ENCODE measurements at regions not wholly inside any gene's neighbourhood (a gene's known extent, or its start where the extent isn't known, plus 50 kb on each side); places are given as distances from the start of the nearest gene placed in this dataset.

DNA sequence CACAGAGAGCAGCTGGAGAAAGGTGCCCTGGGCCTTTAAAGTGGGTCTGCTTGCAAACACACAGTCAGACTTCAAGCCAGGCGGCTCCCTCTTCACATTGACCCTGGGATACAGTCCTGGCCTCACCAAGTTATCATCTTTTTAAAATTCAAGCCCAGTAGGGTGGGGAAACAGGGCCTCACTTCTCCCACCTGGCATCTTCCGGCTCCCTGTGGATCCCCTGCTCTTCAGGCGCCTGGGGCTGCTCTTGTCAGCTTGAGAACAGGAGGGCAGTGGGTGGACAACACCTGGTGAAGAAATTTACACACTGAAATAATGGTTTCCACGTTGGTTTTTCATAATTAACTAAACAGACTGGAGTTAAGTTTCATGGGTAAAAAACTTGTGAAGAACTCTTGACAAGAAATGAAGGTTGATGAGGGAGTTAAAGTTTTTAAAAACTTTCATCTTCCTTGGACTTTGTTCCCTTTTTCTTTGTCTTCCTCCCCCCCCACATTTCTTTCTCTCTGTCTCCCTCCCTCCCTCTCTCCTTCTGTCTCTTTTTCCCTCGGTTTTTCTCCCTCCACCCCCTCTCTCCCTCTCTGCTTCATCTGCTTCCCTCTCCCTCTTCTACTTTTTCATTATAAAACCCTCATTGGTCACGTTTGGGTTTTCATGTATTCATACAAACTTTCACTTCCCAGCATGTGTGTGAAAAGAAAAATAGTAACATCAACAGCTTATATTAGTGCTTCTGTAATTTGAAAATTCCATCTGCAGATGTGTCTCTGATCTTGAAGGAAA lies 219.6 kb downstream of the DMRT2 start:
- no peak for DNase-seq

DNA sequence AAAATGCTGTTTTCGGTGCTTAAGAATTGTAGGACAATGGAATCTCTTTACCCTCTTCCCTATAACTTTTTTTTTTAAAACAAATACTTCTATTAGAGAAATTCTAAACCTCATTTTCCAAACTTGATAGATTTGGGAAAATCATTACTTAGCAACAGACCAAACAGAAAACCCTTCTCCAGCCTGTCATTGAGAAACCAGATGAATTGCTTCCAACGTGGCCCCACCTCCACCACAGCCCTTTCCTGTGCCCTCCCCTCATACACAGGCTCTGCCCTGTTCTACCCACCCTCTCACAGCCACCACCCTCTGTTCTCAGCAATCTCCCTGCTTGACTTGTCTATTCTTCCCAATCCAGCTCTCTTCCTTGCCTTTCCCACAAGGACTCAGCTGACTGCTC lies 221.2 kb downstream of the DMRT2 start:
- no peak for DNase-seq

GRCh38 chr9:1271786-1272185 lies 221.6 kb downstream of the DMRT2 start:
- DNase-seq = no peak

- DNase-seq = no peak
These were observed 222.3 kb downstream of the DMRT2 start for GRCh38 chr9:1272488-1272887.

DNA sequence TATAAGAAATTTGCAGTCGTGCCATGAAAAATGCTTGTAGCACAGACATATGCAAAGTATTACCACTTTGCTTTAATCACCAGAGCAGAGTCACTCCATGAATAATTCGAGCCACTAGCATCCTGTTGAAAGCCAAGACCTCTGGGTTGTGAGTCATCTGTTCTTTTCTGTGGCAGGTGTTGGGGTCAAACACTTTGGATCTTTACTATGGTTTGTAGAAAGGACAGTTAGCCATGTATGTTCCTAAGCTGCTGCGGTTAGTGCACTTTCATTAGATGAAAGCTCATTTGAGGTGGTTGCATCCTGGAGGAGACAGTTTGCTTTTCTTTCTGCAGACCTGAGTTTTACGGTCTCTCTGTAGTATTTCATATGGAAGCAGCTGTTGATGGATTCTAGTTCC lies 223.7 kb downstream of the DMRT2 start:
- no peak for DNase-seq

- DNase-seq = no peak
These were observed 224.2 kb downstream of the DMRT2 start for GRCh38 chr9:1274334-1274733.

GRCh38 chr9:1276474-1276873 lies 226.3 kb downstream of the DMRT2 start:
- DNase-seq = no peak

- DNase-seq = no peak
These were observed 234.6 kb downstream of the DMRT2 start for GRCh38 chr9:1284727-1285126.

DNA sequence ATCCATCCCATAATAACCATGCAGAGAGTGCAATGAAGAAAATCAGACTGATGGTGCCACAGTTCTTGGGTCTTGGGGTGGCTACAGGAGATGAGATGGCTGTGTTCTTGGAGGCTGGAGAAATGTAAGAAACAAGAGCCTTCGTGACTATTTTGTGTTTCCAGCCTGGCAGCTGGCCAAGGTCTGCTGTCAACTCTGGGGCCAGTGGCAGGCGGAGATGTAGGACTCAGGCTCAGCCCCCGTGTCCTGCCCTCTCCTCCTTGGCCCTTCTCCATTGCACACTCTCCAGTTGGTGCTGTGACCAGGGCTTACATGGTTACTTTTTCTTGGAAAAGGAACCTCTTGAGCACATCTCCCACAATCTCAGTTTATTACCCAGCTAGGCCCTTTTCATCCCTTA lies 235.4 kb downstream of the DMRT2 start:
- no peak for DNase-seq

- DNase-seq = no peak
These were observed 242.2 kb downstream of the DMRT2 start for GRCh38 chr9:1292384-1292783.

GRCh38 chr9:1294641-1295258 lies 244.6 kb downstream of the DMRT2 start:
- no peak for DNase-seq

GRCh38 chr9:1296331-1296730 lies 246.2 kb downstream of the DMRT2 start:
- no peak for DNase-seq

DNA sequence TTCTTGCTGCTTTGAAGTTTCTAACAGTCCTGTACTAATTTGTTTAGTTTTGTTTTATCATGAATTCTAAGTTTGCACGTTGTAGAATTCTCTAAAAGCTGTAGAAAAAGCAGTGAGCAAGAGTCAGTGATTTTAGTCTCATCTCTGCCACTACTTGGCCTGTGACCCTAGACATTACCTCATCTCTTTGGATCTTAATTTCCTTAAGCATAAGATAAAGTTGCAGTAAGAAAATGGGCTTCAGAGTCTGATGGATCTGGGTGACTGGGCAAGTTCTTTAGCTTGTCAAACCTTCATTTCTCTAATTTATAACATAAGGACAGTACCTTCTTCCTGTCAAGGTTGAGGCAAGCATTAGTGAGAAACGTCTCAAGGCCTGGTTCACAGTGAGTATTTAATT lies 247.9 kb downstream of the DMRT2 start:
- no peak for DNase-seq

- DNase-seq = no peak
These were observed 250.8 kb downstream of the DMRT2 start for GRCh38 chr9:1300941-1301340.

- no peak for DNase-seq
These were observed 253.8 kb downstream of the DMRT2 start for GRCh38 chr9:1303932-1304331.

GRCh38 chr9:1311462-1312042 lies 261.4 kb downstream of the DMRT2 start:
- no peak for DNase-seq

DNA sequence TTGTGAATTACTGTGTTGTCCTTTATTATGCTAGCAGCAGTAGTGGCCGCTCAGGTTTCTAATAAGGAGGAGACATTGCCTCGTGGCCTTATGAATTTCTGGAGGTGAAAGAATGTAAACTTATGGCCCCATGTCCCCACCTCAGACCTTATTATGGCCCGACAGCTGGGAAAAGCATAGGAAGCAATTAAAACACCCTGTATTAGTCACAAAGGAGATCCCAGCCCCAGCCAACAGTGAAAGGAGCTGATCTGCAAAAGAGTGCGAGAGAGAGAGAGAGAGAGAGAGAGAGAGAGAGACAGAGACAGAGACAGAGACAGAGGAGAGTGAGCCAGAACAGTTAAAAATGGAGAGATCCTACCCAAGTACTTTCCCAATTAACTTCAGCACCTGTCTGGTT lies 269.3 kb downstream of the DMRT2 start:
- DNase-seq = no peak

DNA sequence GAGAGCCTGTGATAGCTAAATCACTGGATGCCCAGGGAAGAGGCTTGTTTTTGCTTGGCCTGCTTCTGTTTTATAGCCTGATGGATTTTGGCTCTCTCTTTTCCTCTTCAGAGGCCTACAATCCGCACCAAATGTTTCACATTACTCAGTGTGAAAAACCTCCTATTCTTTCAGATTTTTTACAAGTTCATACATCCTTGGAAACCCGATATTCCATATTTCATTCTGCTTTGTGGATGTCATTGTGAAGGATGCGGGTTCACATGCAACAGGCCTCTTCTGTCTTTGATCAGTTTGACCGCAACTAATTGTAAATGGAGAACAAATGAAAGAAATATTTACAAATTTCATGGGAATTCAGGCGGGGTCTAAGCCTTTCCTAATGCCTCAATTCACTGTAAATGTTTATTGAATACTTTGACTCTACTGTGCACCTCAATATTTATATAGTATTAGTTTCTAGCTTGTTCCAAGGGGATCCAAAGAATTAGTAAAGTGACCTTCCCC lies 269.9 kb downstream of the DMRT2 start:
- DNase-seq = no peak

DNA sequence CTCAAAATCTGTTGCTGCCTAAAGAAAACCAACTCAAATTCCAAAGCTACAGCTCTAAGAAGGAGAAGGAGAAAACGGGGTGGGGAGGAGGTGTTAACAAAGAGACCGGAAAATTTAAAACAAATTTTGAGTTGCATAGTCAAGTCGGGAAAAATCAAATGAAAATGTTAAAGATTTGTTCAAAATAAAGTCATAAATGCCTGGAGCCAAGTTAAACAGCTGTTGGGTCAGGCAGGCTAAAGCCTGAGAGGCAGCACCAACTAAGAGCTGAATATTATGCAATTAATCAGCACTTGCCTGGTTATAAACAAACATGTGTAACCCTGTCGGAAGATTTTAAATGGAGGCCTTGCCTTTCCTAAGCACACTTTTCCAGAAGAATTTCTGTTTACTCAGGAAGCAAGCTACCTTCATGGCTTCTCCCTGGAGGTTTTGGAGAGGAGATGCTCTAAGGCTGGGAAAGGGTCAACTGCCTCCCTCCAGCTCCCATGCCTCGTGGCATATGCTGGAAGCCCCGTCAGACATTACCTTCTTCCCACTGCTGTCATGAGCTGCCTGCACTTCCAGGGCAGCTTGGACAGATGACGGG lies 270.5 kb downstream of the DMRT2 start:
- no peak for DNase-seq

DNA sequence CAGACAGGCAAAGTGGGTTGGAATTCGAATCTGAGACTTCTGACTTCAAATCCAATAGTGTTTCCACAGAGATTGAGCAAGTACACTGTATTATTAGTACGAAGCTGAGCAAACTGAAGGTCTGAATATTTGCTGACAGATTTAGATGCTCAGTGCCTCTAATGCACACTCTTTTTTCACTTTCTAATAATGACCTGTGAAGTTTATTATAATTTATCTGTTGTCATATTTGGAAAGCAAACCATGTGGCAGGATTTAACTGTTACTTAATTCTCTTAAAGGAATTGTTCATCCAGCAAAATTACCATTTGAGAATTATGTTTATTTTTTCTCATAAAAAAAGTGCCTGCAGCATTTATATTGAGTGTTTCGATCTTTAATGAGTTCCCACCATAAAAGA lies 277.3 kb downstream of the DMRT2 start:
- no peak for DNase-seq

- no peak for DNase-seq
These were observed 278.2 kb downstream of the DMRT2 start for GRCh38 chr9:1328341-1328740.

DNA sequence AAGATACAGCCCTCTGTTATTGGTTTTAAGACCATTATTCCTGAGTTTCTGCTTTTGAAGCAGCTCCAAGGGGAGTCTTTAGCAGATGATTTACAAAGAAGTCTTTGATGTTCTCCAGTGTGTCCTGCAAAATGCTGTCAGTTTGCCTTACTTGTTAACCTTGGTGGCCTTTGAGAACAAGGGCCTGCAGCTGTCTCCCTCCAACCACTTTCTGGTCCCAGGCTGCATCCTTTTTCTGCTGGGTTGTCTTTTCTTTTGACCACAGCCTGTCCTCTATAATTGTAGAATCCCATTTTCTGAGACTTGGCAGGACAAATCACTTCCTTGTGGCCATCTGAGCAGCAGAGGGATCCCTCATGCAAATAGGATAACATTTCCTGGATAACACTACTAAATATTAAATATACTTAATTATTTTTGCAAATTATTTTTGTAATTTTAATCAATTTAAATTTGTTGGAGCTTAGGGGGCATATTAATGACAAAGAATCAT lies 281.4 kb downstream of the DMRT2 start:
- no peak for DNase-seq

DNA sequence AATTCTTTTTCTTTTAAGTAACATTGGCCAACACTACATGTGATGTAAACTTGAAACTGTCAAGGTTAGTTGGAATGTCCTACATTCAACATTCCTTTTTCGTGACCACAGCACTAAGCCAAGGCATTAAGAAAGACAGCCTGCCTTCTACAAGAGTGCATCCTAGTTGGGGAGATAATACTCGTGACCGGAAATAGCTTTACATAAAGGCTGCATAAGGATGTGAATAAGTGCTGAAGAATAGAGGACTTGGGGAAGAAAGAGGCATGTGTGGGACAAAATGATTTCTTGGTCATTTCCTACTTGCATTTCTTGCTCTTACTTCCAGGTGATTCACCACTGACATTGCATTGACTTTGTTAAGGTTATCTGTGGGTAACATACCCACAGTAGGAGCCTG lies 282.0 kb downstream of the DMRT2 start:
- DNase-seq = no peak

GRCh38 chr9:1335174-1335573 lies 285.0 kb downstream of the DMRT2 start:
- DNase-seq = no peak

All from NCI-H1930 (cell line).